GM21367 (cell line): ENCODE measurements at regions not wholly inside any gene's neighbourhood (a gene's known extent, or its start where the extent isn't known, plus 50 kb on each side); places are given as distances from the start of the nearest gene placed in this dataset.

ENCODE experiments used
- ATAC-seq: cut with Tn5 transposase; IDR thresholded peaks from one replicate; pipeline ENCODE4 v1.9.1; 2021; ENCODE audit not compliant: unreplicated experiment

GRCh38 chr10:29694121-29694520, 59.4 kb upstream of the SVIL start:
- no peak for ATAC-seq

- ATAC-seq: no peak
These were observed 57.4 kb upstream of the SVIL start for GRCh38 chr10:29692121-29692539.

- no peak for ATAC-seq
These were observed 56.8 kb upstream of the SVIL start for GRCh38 chr10:29691564-29692072.

DNA sequence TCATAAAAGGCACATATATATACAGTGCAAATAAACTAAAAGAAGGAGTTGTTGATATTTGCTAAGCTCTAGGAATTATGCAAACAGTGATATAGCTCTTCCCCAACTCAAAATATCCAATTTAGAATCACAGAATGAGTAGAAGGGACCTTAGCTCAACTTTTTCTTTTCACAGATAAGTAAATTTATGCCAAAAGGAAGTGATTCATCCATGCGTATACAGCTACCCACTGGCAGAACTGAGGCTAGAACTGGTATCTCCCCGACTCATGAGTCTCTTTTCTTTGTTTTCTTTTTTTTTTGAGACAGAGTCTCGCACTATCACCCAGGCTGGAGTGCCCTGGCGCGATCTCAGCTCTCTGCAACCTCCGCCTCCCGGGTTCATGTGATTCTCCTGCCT, 54.2 kb upstream of the SVIL start:
- ATAC-seq: no peak

GRCh38 chr10:29688230-29688661, 53.5 kb upstream of the SVIL start:
- ATAC-seq: no peak

- ATAC-seq: no peak
These were observed 52.8 kb upstream of the SVIL start for GRCh38 chr10:29687421-29688164.

DNA sequence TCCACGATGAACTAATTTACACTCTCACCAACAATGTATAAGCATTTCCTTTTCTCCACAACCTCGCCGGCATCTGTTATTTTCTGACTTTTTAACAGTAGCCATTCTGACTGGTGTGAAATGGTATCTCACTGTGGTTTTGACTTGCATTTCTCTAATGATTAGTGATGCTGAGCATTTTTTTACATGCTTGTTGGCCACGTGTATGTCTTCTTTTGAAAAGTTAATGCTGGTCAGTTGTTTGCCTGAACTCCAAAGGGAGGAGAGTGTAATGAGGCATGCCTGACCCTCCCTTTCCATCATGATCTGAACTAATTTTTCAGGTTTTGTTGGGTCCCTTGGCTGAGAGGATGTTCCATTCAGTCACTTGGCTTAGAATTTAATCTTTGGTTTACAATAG, 50.7 kb upstream of the SVIL start:
- no peak for ATAC-seq
